Endothelial cell of umbilical vein (primary cell): ENCODE measurements at regions not wholly inside any gene's neighbourhood (a gene's known extent, or its start where the extent isn't known, plus 50 kb on each side); places are given as distances from the start of the nearest gene placed in this dataset.

Source experiments
- BruUV-seq: library from RNA; stranded (reverse); fragments of 400-500 nt; replicated peaks from 2 replicates; lab custom pipeline; 2021; lab: Mats Ljungman, UMichigan
- CTCF ChIA-PET: fragments of 300-600, 350-600 bp; sonication (Branson Sonifier 250); formaldehyde crosslinking; loops from one replicate; lab custom pipeline; 2021; ENCODE audit warnings: antibody characterized with exemption, inconsistent platforms; lab: Charles Lee
- POLR2A ChIA-PET: fragments of 300-600, 350-600 bp; sonication (Branson Sonifier 250); formaldehyde crosslinking; loops from one replicate; lab custom pipeline; 2021; ENCODE audit warnings: antibody characterized with exemption, inconsistent platforms; lab: Charles Lee
- DNase-seq: peaks from one replicate; pipeline ENCODE4 v3.0.0-alpha.2; 2011; ENCODE audit warnings: low read depth, low spot score
- FAIRE-seq: peaks from 2 replicates; lab custom pipeline; 2011; peaks lifted over from hg19 to GRCh38; lab: Jason Lieb, UNC
- H2AFZ ChIP-seq: 2 replicates; pipeline ENCODE4 v1.6.0; 2012; ENCODE audit warnings: low read depth, low read length, control low read depth, inconsistent platforms
- H3K27ac ChIP-seq: 2 replicates; pipeline ENCODE4 v1.5.1; 2011; ENCODE audit warnings: low read depth, mild to moderate bottlenecking, control low read depth, low read length, moderate library complexity; ENCODE audit not compliant: insufficient read depth
- H3K27me3 ChIP-seq, 2 experiments: 2 replicates each; pipeline versions ENCODE4 v1.6.0 to v1.6.1; 2011; ENCODE audit warnings: low read length in 2 of 2, mixed read lengths in 1 of 2; ENCODE audit not compliant: control insufficient read depth in 2 of 2, insufficient read depth in 2 of 2
- H3K36me3 ChIP-seq, 2 experiments: 2 replicates in 1 of 2; 3 replicates in 1 of 2; pipeline ENCODE4 v1.5.1; 2011; ENCODE audit warnings: low read length in 2 of 2, mild to moderate bottlenecking in 1 of 2, moderate library complexity in 1 of 2; ENCODE audit not compliant: control insufficient read depth in 2 of 2, insufficient read depth in 2 of 2; ENCODE audit errors: extremely low read depth in 1 of 2
- H3K4me1 ChIP-seq: 3 replicates; pipeline ENCODE4 v1.5.1; 2011; ENCODE audit warnings: mild to moderate bottlenecking, low read length; ENCODE audit not compliant: control insufficient read depth, insufficient read depth; ENCODE audit errors: extremely low read depth
- H3K4me2 ChIP-seq: 2 replicates; pipeline ENCODE4 v1.6.1; 2011; ENCODE audit warnings: low read length, control low read depth, mixed read lengths; ENCODE audit not compliant: insufficient read depth
- H3K4me3 ChIP-seq, 3 experiments: fragments of 200-600 bp in 1 of 3; sonication (generic), shearing (Covaris generic) in 1 of 3; replicated peaks in 1 of 3; 2 replicates each; pipeline ENCODE4 v1.5.1; 2011 to 2016; ENCODE audit warnings: control low read depth in 3 of 3, low read length in 3 of 3, mild to moderate bottlenecking in 2 of 3, inconsistent platforms in 1 of 3, low read depth in 1 of 3, moderate library complexity in 1 of 3; ENCODE audit not compliant: insufficient read depth in 1 of 3
- H3K79me2 ChIP-seq: 2 replicates; pipeline ENCODE4 v1.6.0; 2012; ENCODE audit warnings: low read length, inconsistent platforms; ENCODE audit not compliant: control insufficient read depth, insufficient read depth
- H3K9ac ChIP-seq: replicated peaks from 2 replicates; pipeline ENCODE3; 2011; ENCODE audit warnings: low read length, control low read depth; ENCODE audit not compliant: insufficient read depth; ENCODE audit errors: extremely low read depth
- H3K9me1 ChIP-seq: replicated peaks from 3 replicates; pipeline ENCODE4 v1.6.0; 2011; ENCODE audit warnings: mild to moderate bottlenecking, low read length; ENCODE audit not compliant: control insufficient read depth, insufficient read depth; ENCODE audit errors: extremely low read depth
- H3K9me3 ChIP-seq: replicated peaks from 2 replicates; pipeline ENCODE4 v1.5.1; 2012; ENCODE audit warnings: low read length, inconsistent platforms; ENCODE audit not compliant: control insufficient read depth, insufficient read depth
- H4K20me1 ChIP-seq: replicated peaks from 2 replicates; pipeline ENCODE3; 2011; ENCODE audit warnings: mild to moderate bottlenecking, low read length; ENCODE audit not compliant: control insufficient read depth, insufficient read depth; ENCODE audit errors: extremely low read depth
- CTCF ChIP-seq, 2 donors: IDR thresholded peaks; 1 replicate in 1 of 2; 2 replicates in 1 of 2; pipeline ENCODE4 v1.5.1; 2011; ENCODE audit warnings: low read length in 2 of 2, mild to moderate bottlenecking in 2 of 2, moderate library complexity in 2 of 2, control low read depth in 1 of 2, inconsistent platforms in 1 of 2, low read depth in 1 of 2; ENCODE audit not compliant: insufficient read depth in 1 of 2; ENCODE audit errors: extremely low read depth in 1 of 2
- EZH2 ChIP-seq: IDR thresholded peaks from 2 replicates; pipeline ENCODE4 v1.6.1; 2012; ENCODE audit warnings: borderline replicate concordance, low read depth, mild to moderate bottlenecking, moderate library complexity, low read length, inconsistent platforms; ENCODE audit not compliant: severe bottlenecking
- FOS ChIP-seq: IDR thresholded peaks from 2 replicates; pipeline ENCODE4 v1.6.1; 2011; ENCODE audit warnings: mild to moderate bottlenecking, low read length, moderate library complexity, borderline replicate concordance; ENCODE audit not compliant: insufficient read depth
- GATA2 ChIP-seq: IDR thresholded peaks from 2 replicates; pipeline ENCODE4 v1.7.0; 2011; ENCODE audit warnings: low read depth, mild to moderate bottlenecking, moderate library complexity, mixed read lengths, low read length; ENCODE audit not compliant: insufficient read length, insufficient read depth
- JUN ChIP-seq: IDR thresholded peaks from 2 replicates; pipeline ENCODE4 v1.6.1; 2011; ENCODE audit warnings: borderline replicate concordance, low read depth; ENCODE audit not compliant: insufficient read length, insufficient read depth
- MAX ChIP-seq: IDR thresholded peaks from 2 replicates; pipeline ENCODE4 v1.6.1; 2011; ENCODE audit not compliant: insufficient read depth, insufficient read length
- MYC ChIP-seq: IDR thresholded peaks from one replicate; pipeline ENCODE4 v1.6.1; 2011; ENCODE audit warnings: mild to moderate bottlenecking, low read depth, low read length
- POLR2A ChIP-seq: IDR thresholded peaks from 2 replicates; pipeline ENCODE4 v1.6.1; 2012; ENCODE audit warnings: low read depth, mild to moderate bottlenecking, control low read depth, low read length
- POLR2AphosphoS5 ChIP-seq: IDR thresholded peaks from 2 replicates; pipeline ENCODE4 v1.6.1; 2012; ENCODE audit warnings: low read depth, mild to moderate bottlenecking, control low read depth, low read length, moderate library complexity; ENCODE audit not compliant: insufficient read depth
- dilution Hi-C: fragments of 300-500 bp; cut with MboI; formaldehyde crosslinking; loops from one replicate; pipeline ENCODE4 v1.15.0; 2019; ENCODE audit warnings: low sequenced_read_pairs; ENCODE audit not compliant: extremely low pct_ligation_motif_present
- intact Hi-C: fragments of 100-400 bp; cut with micrococcal nuclease; formaldehyde crosslinking; loops from one replicate; pipeline ENCODE4 v1.10.0; 2022

- FAIRE-seq, result no peak
- Histone ChIP-seq H4K20me1 (no peaks in the 10 kb centered on the region), H3K79me2 (no peaks in the 10 kb centered on the region), H3K9ac (no peak overlapping the region), H3K4me1 (no peaks in the 10 kb centered on the region), H3K9me3 (no peaks in the 10 kb centered on the region), H2AFZ (no peak overlapping the region), H3K27ac (no peak overlapping the region), H3K27me3 (peaks cover 3 to 7% of the 10 kb centered on the region in 2 experiments), H3K9me1 (no peaks in the 10 kb centered on the region), H3K4me3 (no peak overlapping the region), H3K36me3 (no peaks in the 10 kb centered on the region), H3K4me2 (no peak overlapping the region)
- no TSS peak for BruUV-seq
- ChIA-PET CTCF (interaction anchor here (1.0 to 1.4 kb wide), 3 partner anchors 9 to 333 kb away, joined by 3 to 4 read pairs (median 3); no protein-coding TSS in a partner anchor), POLR2A (no interaction called here)
- TF ChIP-seq JUN, result no peak
- no peak for TF ChIP-seq EZH2
- no peak for TF ChIP-seq MAX
- TF ChIP-seq MYC, result no peak
- TF ChIP-seq POLR2A, result no peak
- TF ChIP-seq CTCF (IDR thresholded peaks at IDR 0.05; ENCODE audit: extremely low read depth in 1 of 2, insufficient read depth in 1 of 2, low read depth in 1 of 2, low read length in 2 of 2), result no peak
- no peak for TF ChIP-seq GATA2
- no peak for TF ChIP-seq FOS
- no peak for TF ChIP-seq POLR2AphosphoS5
- DNase-seq, result peak; percentile 44
- dilution Hi-C loops, result no loop called here
- intact Hi-C loops, result no loop called here
Measured at GRCh38 chr4:149965206-149965605, 113.0 kb upstream of the DCLK2 start.
